ENCODE measurements at regions not wholly inside any gene's neighbourhood (a gene's known extent, or its start where the extent isn't known, plus 50 kb on each side); places are given as distances from the start of the nearest gene placed in this dataset.

GRCh38 chr10:46216836-46217751 lies 69.7 kb upstream of the ANTXRL start:
- H3K9me3 Mint-ChIP-seq: no peaks in the 10 kb centered on the region
- Histone ChIP-seq H3F3A (replicated peaks; ENCODE audit: low read depth) (no peaks in the 10 kb centered on the region), H3K27me3 (ENCODE audit: insufficient read depth) (no peaks in the 10 kb centered on the region), H3K36me3 (ENCODE audit: insufficient read depth) (no peaks in the 10 kb centered on the region), H4K20me1 (replicated peaks; ENCODE audit: insufficient read depth) (no peaks in the 10 kb centered on the region), H2AFZ (no peak overlapping the region), H3K4me1 (ENCODE audit: insufficient read depth) (no peaks in the 10 kb centered on the region), H3K27ac (ENCODE audit: low read depth) (no peak overlapping the region), H3K9me2 (ENCODE audit: insufficient read depth) (no peaks in the 10 kb centered on the region), H3K4me2 (no peak overlapping the region), H3K79me2 (replicated peaks; ENCODE audit: insufficient read depth) (no peaks in the 10 kb centered on the region), H3K4me3 (no peak overlapping the region)
- peak overlapping the region; percentile 2; the same call in 1 of the 2 replicates for H3K27ac Mint-ChIP-seq
- DNase-seq (ENCODE audit: low spot score): no peak
- peaks cover 4% of the 10 kb centered on the region; the same call in 1 of the 3 replicates for H3K4me1 Mint-ChIP-seq
- no peak overlapping the region for H3K4me3 Mint-ChIP-seq
- TF ChIP-seq JUNB (IDR thresholded peaks at IDR 0.05; ENCODE audit: unreplicated experiment) (no peak), CREB1 (CRISPR knock-in tag; IDR thresholded peaks at IDR 0.05; ENCODE audit: low read depth) (no peak), ZNF331 (CRISPR knock-in tag; IDR thresholded peaks at IDR 0.05; ENCODE audit: low read depth) (no peak), CTCF (conservative IDR thresholded peaks at IDR 0.05; ENCODE audit: low read depth in 2 of 2) (no peak), POLR2AphosphoS5 (IDR thresholded peaks at IDR 0.05; ENCODE audit: low read depth) (no peak), STAT1 (IDR thresholded peaks at IDR 0.05; ENCODE audit: unreplicated experiment) (no peak), EZH2 (IDR thresholded peaks at IDR 0.05; ENCODE audit: low read depth, unreplicated experiment) (no peak)
- H3K36me3 Mint-ChIP-seq (ENCODE audit: low read depth): no peaks in the 10 kb centered on the region; the same call in 2 of the 3 replicates
- H3K27me3 Mint-ChIP-seq (ENCODE audit: insufficient read depth, low read depth, poor library complexity): peaks cover 7% of the 10 kb centered on the region
- no peak for ATAC-seq

GRCh38 chr10:46217752-46218453 lies 68.9 kb upstream of the ANTXRL start:
- no peak overlapping the region for H3K4me2 ChIP-seq
- H3K9me2 ChIP-seq (ENCODE audit: insufficient read depth): no peaks in the 10 kb centered on the region
- DNase-seq (ENCODE audit: low spot score) (no peak), ATAC-seq (no peak)
- Mint-ChIP-seq H3K9me3 (peaks cover 2% of the 10 kb centered on the region; the same call in 1 of the 3 replicates), H3K27ac (no peak overlapping the region), H3K4me1 (peaks cover 4% of the 10 kb centered on the region; the same call in 1 of the 3 replicates), H3K4me3 (no peak overlapping the region), H3K27me3 (ENCODE audit: insufficient read depth, low read depth, poor library complexity) (peaks cover 7% of the 10 kb centered on the region), H3K36me3 (ENCODE audit: low read depth) (no peaks in the 10 kb centered on the region; the same call in 1 of the 3 replicates)
- TF ChIP-seq ZNF114 (CRISPR knock-in tag; IDR thresholded peaks at IDR 0.05): no peak
- no peak for TF ChIP-seq ZNF331 (CRISPR knock-in tag; IDR thresholded peaks at IDR 0.05; ENCODE audit: low read depth)
- TF ChIP-seq, protein P1, sequence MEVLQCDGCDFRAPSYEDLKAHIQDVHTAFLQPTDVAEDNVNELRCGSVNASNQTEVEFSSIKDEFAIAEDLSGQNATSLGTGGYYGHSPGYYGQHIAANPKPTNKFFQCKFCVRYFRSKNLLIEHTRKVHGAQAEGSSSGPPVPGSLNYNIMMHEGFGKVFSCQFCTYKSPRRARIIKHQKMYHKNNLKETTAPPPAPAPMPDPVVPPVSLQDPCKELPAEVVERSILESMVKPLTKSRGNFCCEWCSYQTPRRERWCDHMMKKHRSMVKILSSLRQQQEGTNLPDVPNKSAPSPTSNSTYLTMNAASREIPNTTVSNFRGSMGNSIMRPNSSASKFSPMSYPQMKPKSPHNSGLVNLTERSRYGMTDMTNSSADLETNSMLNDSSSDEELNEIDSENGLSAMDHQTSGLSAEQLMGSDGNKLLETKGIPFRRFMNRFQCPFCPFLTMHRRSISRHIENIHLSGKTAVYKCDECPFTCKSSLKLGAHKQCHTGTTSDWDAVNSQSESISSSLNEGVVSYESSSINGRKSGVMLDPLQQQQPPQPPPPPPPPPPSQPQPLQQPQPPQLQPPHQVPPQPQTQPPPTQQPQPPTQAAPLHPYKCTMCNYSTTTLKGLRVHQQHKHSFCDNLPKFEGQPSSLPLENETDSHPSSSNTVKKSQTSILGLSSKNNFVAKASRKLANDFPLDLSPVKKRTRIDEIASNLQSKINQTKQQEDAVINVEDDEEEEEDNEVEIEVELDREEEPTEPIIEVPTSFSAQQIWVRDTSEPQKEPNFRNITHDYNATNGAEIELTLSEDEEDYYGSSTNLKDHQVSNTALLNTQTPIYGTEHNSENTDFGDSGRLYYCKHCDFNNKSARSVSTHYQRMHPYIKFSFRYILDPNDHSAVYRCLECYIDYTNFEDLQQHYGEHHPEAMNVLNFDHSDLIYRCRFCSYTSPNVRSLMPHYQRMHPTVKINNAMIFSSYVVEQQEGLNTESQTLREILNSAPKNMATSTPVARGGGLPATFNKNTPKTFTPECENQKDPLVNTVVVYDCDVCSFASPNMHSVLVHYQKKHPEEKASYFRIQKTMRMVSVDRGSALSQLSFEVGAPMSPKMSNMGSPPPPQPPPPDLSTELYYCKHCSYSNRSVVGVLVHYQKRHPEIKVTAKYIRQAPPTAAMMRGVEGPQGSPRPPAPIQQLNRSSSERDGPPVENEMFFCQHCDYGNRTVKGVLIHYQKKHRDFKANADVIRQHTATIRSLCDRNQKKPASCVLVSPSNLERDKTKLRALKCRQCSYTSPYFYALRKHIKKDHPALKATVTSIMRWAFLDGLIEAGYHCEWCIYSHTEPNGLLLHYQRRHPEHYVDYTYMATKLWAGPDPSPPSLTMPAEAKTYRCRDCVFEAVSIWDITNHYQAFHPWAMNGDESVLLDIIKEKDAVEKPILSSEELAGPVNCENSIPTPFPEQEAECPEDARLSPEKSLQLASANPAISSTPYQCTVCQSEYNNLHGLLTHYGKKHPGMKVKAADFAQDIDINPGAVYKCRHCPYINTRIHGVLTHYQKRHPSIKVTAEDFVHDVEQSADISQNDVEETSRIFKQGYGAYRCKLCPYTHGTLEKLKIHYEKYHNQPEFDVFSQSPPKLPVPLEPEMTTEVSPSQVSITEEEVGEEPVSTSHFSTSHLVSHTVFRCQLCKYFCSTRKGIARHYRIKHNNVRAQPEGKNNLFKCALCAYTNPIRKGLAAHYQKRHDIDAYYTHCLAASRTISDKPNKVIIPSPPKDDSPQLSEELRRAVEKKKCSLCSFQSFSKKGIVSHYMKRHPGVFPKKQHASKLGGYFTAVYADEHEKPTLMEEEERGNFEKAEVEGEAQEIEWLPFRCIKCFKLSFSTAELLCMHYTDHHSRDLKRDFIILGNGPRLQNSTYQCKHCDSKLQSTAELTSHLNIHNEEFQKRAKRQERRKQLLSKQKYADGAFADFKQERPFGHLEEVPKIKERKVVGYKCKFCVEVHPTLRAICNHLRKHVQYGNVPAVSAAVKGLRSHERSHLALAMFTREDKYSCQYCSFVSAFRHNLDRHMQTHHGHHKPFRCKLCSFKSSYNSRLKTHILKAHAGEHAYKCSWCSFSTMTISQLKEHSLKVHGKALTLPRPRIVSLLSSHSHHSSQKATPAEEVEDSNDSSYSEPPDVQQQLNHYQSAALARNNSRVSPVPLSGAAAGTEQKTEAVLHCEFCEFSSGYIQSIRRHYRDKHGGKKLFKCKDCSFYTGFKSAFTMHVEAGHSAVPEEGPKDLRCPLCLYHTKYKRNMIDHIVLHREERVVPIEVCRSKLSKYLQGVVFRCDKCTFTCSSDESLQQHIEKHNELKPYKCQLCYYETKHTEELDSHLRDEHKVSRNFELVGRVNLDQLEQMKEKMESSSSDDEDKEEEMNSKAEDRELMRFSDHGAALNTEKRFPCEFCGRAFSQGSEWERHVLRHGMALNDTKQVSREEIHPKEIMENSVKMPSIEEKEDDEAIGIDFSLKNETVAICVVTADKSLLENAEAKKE (CRISPR knock-in tag; IDR thresholded peaks at IDR 0.05): no peak
- TF ChIP-seq, protein P2, sequence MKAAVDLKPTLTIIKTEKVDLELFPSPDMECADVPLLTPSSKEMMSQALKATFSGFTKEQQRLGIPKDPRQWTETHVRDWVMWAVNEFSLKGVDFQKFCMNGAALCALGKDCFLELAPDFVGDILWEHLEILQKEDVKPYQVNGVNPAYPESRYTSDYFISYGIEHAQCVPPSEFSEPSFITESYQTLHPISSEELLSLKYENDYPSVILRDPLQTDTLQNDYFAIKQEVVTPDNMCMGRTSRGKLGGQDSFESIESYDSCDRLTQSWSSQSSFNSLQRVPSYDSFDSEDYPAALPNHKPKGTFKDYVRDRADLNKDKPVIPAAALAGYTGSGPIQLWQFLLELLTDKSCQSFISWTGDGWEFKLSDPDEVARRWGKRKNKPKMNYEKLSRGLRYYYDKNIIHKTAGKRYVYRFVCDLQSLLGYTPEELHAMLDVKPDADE (IDR thresholded peaks at IDR 0.05): no peak
- TF ChIP-seq CREB1 (CRISPR knock-in tag; IDR thresholded peaks at IDR 0.05; ENCODE audit: low read depth): no peak
- no peaks in the 10 kb centered on the region for H3K4me1 ChIP-seq (ENCODE audit: insufficient read depth)
- H3K36me3 ChIP-seq (ENCODE audit: insufficient read depth): no peaks in the 10 kb centered on the region
- no peak overlapping the region for H3K4me3 ChIP-seq
- H3K27ac ChIP-seq (ENCODE audit: low read depth): no peak overlapping the region
- no peak overlapping the region for H2AFZ ChIP-seq
- H4K20me1 ChIP-seq (replicated peaks; ENCODE audit: insufficient read depth): no peaks in the 10 kb centered on the region
- no peaks in the 10 kb centered on the region for H3K79me2 ChIP-seq (replicated peaks; ENCODE audit: insufficient read depth)
- H3F3A ChIP-seq (replicated peaks; ENCODE audit: low read depth): no peaks in the 10 kb centered on the region
- no peaks in the 10 kb centered on the region for H3K27me3 ChIP-seq (ENCODE audit: insufficient read depth)

Data from GM23338 (cell line).